Esophagus squamous epithelium (tissue), 5 donors: ENCODE measurements at regions not wholly inside any gene's neighbourhood (a gene's known extent, or its start where the extent isn't known, plus 50 kb on each side); places are given as distances from the start of the nearest gene placed in this dataset.

Experiments
- DNase-seq: peaks from one replicate; lab custom pipeline; 2025; lab: John Stamatoyannopoulos, UW
- H3K27ac ChIP-seq, 4 donors: fragments of 200-600 bp; sonication (generic); one replicate each; pipeline ENCODE4 v1.5.1; 2016 to 2019; ENCODE audit warnings: mild to moderate bottlenecking in 1 of 4
- H3K27me3 ChIP-seq, 4 donors: fragments of 200-600 bp; sonication (generic); 1 replicate in 3 of 4; 2 replicates in 1 of 4; pipeline versions ENCODE4 v1.5.1 to v1.6.0; 2017 to 2021; ENCODE audit warnings: antibody characterized with exemption in 1 of 4
- H3K36me3 ChIP-seq, 3 donors: fragments of 200-600 bp; sonication (generic); one replicate each; pipeline ENCODE4 v1.5.1; 2016 to 2019
- H3K4me1 ChIP-seq, 3 donors: fragments of 200-600 bp; sonication (generic); one replicate each; pipeline ENCODE4 v1.5.1; 2017 to 2019
- H3K4me3 ChIP-seq, 4 donors: fragments of 200-600 bp; sonication (generic); 1 replicate in 3 of 4; 2 replicates in 1 of 4; pipeline ENCODE4 v1.5.1; 2016 to 2019; ENCODE audit warnings: mild to moderate bottlenecking in 2 of 4, moderate library complexity in 1 of 4
- H3K9me3 ChIP-seq, 3 donors: fragments of 200-600 bp; sonication (generic); one replicate each; pipeline ENCODE4 v1.5.1; 2016 to 2019
- POLR2A ChIP-seq, 4 donors: fragments of 450-650 bp; IDR thresholded peaks; one replicate each; pipeline ENCODE4 v1.6.1; 2017; ENCODE audit warnings: antibody characterized with exemption in 4 of 4, mild to moderate bottlenecking in 4 of 4, moderate library complexity in 3 of 4
- WGBS, 2 donors: methylation state at CpG; one replicate each; pipeline ENCODE4 v1.1.5; 2018; 5-methylcytosine and 5-hydroxymethylcytosine counted together
- intact Hi-C: fragments of 100-400 bp; cut with DNase I; formaldehyde crosslinking; loops from one replicate; pipeline ENCODE4 v1.15.0; 2022
- TF ChIP-seq, protein P1 (sequence below), 6 experiments: fragments of 450-650 bp in 4 of 6; fragments of 200-600 bp in 2 of 6; sonication (generic) in 2 of 6; IDR thresholded peaks; one replicate each; pipeline ENCODE4 v1.5.1; 2016 to 2019; ENCODE audit warnings: antibody characterized with exemption in 6 of 6, mild to moderate bottlenecking in 4 of 6, moderate library complexity in 4 of 6
- donor health status: DM: yes; HTN: yes; CAD: no.

DNA sequence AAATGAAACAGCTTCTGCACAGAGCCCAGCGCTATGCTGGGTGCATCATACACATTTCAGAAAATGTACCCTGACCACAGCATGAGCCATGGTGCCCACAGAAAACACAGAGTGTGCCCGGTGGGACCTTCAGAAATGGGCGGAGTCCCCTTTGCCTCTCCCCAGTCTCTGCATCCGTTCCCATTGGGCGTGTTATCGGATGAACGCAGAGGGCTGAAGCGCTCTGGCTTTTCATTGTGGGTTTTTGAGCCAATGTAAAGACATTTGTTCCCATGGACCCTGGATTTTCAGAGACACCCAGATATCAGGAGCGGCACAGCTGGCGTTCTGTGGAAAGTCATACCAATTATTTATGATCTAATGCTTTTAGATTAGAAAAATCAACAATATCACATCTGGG is 99.8 kb downstream of the DACT2 start:
- no peak for DNase-seq
- intact Hi-C loops: no loop called here
- TF ChIP-seq, protein P1, sequence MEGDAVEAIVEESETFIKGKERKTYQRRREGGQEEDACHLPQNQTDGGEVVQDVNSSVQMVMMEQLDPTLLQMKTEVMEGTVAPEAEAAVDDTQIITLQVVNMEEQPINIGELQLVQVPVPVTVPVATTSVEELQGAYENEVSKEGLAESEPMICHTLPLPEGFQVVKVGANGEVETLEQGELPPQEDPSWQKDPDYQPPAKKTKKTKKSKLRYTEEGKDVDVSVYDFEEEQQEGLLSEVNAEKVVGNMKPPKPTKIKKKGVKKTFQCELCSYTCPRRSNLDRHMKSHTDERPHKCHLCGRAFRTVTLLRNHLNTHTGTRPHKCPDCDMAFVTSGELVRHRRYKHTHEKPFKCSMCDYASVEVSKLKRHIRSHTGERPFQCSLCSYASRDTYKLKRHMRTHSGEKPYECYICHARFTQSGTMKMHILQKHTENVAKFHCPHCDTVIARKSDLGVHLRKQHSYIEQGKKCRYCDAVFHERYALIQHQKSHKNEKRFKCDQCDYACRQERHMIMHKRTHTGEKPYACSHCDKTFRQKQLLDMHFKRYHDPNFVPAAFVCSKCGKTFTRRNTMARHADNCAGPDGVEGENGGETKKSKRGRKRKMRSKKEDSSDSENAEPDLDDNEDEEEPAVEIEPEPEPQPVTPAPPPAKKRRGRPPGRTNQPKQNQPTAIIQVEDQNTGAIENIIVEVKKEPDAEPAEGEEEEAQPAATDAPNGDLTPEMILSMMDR (IDR thresholded peaks at IDR 0.05): no peak
- no peak for TF ChIP-seq POLR2A (IDR thresholded peaks at IDR 0.05)
- no peak overlapping the region for H3K4me3 ChIP-seq
- 80 to 93% methylated on average over 6 to 9 of the region's 10 CpGs for WGBS, 2 donors
- no peaks in the 10 kb centered on the region for H3K9me3 ChIP-seq
- peaks cover 0 to 20% (median 0%) of the 10 kb centered on the region in 4 donors for H3K27me3 ChIP-seq
- H3K4me1 ChIP-seq: peaks cover 0 to 14% (median 0%) of the 10 kb centered on the region in 3 donors
- no peaks in the 10 kb centered on the region for H3K36me3 ChIP-seq
- no peak overlapping the region for H3K27ac ChIP-seq

DNA sequence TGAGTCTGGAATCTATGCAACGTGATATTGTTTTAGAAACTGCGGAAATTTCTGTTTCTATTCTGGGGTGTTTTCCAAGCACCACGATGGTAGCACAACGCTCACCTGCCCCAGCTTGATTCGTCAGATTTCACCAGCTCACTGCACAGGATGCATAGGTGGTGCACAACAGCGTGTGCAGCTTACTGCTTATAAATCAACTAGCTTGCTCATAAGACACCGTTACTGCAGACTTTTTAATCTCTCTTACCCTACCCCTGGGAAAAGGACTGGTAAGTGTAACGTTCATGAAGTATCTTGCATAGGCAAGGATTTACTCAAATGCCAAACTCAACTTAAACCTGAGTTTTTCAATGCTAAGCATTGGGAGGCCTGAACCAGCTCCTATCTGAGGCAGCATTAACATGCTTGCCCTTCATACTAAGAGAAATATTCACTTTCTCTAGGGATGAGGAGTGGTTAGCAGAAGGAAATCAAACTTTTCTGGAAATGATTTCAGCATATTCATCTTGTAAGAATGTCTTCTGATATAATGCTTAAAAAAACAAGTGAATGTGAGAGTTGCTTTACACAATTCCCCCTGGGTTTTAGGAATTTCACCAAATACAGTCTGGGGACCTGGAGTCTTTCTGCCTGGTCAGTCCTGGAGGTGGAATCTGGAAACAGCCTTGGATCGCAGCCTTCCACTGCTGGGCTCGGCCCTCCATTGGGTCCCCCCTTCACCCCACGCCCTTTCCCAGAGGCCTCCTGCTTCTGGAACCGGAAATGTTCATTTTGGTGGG is 100.6 kb downstream of the DACT2 start:
- H3K27ac ChIP-seq: no peak overlapping the region
- peak overlapping the region in 1 of 4 donors; percentile 33 for H3K4me3 ChIP-seq
- DNase-seq: no peak
- intact Hi-C loops: no loop called here
- no peaks in the 10 kb centered on the region for H3K9me3 ChIP-seq
- TF ChIP-seq, protein P1 (IDR thresholded peaks at IDR 0.05): no peak
- no peak for TF ChIP-seq POLR2A (IDR thresholded peaks at IDR 0.05)
- 44 to 56% methylated on average over 11 of the region's 12 CpGs for WGBS, 2 donors
- H3K27me3 ChIP-seq: peaks cover 0 to 20% (median 0%) of the 10 kb centered on the region in 4 donors
- H3K4me1 ChIP-seq: peaks cover 0 to 14% (median 0%) of the 10 kb centered on the region in 3 donors
- H3K36me3 ChIP-seq: no peaks in the 10 kb centered on the region

DNA sequence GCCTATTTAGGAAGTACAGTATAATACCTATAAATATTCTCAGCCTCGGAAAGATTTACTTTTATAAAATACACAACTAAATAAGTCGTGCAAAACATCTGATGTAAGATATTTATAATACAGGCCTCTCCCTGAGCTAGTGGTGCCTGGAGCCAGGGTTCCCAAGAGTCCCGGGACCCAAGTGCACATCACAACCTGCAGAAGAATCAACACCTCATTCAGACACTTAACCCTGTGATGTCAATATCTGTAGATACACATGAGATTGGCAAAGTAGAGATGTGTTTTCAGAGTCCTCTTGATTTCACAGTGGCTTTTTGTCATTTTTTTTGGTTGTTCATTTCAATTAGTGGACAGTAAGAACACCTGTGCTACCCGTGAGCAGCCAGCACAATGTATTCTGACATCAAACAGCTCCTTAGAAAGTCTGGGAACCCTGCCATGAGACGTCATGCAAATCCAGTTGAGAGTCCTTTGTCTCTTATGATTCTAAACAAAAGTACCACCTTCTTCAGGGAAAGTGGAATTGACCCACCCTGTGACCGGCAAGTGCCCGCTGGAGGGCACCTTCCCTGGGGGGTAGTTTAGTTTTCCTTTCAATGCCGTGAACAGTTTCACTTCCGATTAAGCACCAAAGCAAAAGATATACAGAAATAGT is 101.6 kb downstream of the DACT2 start:
- 36 to 53% methylated on average over 9 of the region's 9 CpGs for WGBS, 2 donors
- H3K36me3 ChIP-seq: no peaks in the 10 kb centered on the region
- no peak for DNase-seq
- peaks cover 0 to 14% (median 0%) of the 10 kb centered on the region in 3 donors for H3K4me1 ChIP-seq
- peak overlapping the region in 1 of 4 donors; percentile 33 for H3K4me3 ChIP-seq
- TF ChIP-seq, protein P1 (IDR thresholded peaks at IDR 0.05): no peak
- TF ChIP-seq POLR2A (IDR thresholded peaks at IDR 0.05): no peak
- H3K27me3 ChIP-seq: peaks cover 0 to 17% (median 0%) of the 10 kb centered on the region in 4 donors
- no peaks in the 10 kb centered on the region for H3K9me3 ChIP-seq
- H3K27ac ChIP-seq: no peak overlapping the region
- intact Hi-C loops: no loop called here

DNA sequence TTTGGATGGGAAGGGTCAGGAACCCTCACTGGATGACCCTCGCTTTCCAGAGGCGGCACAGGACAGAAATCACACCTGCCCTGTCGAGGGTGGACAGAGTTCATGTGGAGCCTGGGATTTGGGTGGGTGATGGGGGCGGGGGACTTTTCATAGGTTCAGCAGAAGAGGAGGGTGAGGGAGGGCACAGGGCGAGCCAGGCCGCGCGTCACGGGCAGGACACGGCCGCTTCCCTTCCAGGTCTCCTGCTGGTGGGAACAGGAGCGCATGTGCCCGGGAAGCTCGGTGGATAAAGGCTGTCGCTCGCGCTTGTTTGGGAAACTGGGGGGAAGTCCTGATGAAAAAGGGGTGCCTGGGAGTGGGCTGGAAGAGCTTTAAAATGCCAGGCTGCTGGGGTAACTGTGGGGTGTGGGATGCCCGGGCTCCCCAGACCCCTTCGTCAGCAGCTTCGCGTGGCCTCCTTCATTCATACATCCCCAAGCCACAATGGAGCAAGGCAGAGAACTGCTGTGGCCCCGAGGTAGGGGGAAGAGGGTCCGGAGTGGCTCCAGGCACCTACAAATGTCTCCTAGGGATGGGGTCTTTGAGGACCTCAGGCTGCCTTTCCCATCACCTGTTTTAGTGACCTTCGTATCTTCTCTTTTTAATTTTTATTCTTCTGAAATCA is 102.2 kb downstream of the DACT2 start:
- 87 to 94% methylated on average over 14 to 20 of the region's 24 CpGs for WGBS, 2 donors
- Histone ChIP-seq H3K4me3 (no peak overlapping the region), H3K27ac (no peak overlapping the region), H3K27me3 (peaks cover 0 to 12% (median 0%) of the 10 kb centered on the region in 4 donors), H3K9me3 (no peaks in the 10 kb centered on the region), H3K4me1 (peaks cover 0 to 14% (median 0%) of the 10 kb centered on the region in 3 donors), H3K36me3 (no peaks in the 10 kb centered on the region)
- DNase-seq: no peak
- intact Hi-C loops: no loop called here
- no peak for TF ChIP-seq POLR2A (IDR thresholded peaks at IDR 0.05)
- TF ChIP-seq, protein P1 (IDR thresholded peaks at IDR 0.05): no peak
